Fibroblast of villous mesenchyme (primary cell): ENCODE measurements at regions not wholly inside any gene's neighbourhood (a gene's known extent, or its start where the extent isn't known, plus 50 kb on each side); places are given as distances from the start of the nearest gene placed in this dataset.

Experiments
- DNase-seq: peaks from one replicate; pipeline ENCODE4 v3.0.0-alpha.2; 2010; ENCODE audit warnings: low read depth
- H3K4me3 ChIP-seq: 2 replicates; pipeline ENCODE4 v1.5.1; 2011; ENCODE audit warnings: low read depth, mild to moderate bottlenecking, low read length
- CTCF ChIP-seq: IDR thresholded peaks from 2 replicates; pipeline ENCODE4 v1.5.1; 2012; ENCODE audit warnings: low read depth, mild to moderate bottlenecking, low read length; ENCODE audit not compliant: insufficient read depth

- DNase-seq = no peak
- H3K4me3 ChIP-seq = no peak overlapping the region
- no peak for TF ChIP-seq CTCF
Observed at GRCh38 chr15:73813589-73813988, 59.8 kb upstream of the TBC1D21 start.

GRCh38 chr15:73818308-73818985, 54.9 kb upstream of the TBC1D21 start:
- no peak for DNase-seq
- H3K4me3 ChIP-seq = no peak overlapping the region
- no peak for TF ChIP-seq CTCF

- no peak for DNase-seq
- TF ChIP-seq CTCF = no peak
- H3K4me3 ChIP-seq = no peak overlapping the region
Observed at GRCh38 chr15:73821181-73821580, 52.2 kb upstream of the TBC1D21 start.

- no peak overlapping the region for H3K4me3 ChIP-seq
- peak; percentile 32 for DNase-seq
- no peak for TF ChIP-seq CTCF
Observed at GRCh38 chr15:73822998-73823397, 50.4 kb upstream of the TBC1D21 start.
